ENCODE measurements at regions not wholly inside any gene's neighbourhood (a gene's known extent, or its start where the extent isn't known, plus 50 kb on each side); places are given as distances from the start of the nearest gene placed in this dataset.

DNA sequence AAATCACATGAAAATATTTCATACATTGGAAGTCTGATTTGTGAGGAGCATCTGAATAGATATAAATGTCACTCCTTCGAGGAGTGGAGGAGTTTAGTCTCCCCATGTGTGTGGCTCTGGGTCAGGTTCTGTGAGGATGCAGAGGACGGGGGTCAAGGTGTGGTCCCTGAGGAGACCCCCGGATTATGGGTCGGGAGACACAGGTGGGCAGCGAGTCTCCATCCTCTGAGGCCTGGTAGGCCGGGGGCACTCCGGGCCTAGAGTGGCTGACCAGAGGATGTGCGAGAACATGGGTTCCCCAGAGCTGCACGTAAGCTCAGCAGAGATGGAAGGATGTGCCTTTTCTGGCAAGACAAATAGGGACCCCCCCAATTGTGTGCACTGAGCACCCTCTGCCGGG, 93.4 kb upstream of the TCERG1L start:
- H3K27ac ChIP-seq (ENCODE audit: low read depth, low read length) = no peak overlapping the region
- ATAC-seq = no peak
- CTCF ChIA-PET = no interaction called here
- Mint-ChIP-seq H3K27ac (no peak overlapping the region), H3K9me3 (peaks cover 0 to 3% (median 0%) of the 10 kb centered on the region in 11 donors), H3K4me3 (no peak overlapping the region), H3K27me3 (peaks cover 0 to 17% (median 0%) of the 10 kb centered on the region in 5 donors), H3K4me1 (no peaks in the 10 kb centered on the region), H3K36me3 (no peaks in the 10 kb centered on the region)
- intact Hi-C loops (cut with micrococcal nuclease) = no loop called here
- DNase-seq = no peak
- no peak overlapping the region for H3K4me3 ChIP-seq (ENCODE audit: low read length)
- H3K36me3 ChIP-seq (ENCODE audit: control insufficient read depth in 2 of 3, insufficient read depth in 3 of 3, low read length in 3 of 3) = no peaks in the 10 kb centered on the region
- no peaks in the 10 kb centered on the region for H3K9me3 ChIP-seq (ENCODE audit: control insufficient read depth in 2 of 3, low read length in 3 of 3)
- H3K27me3 ChIP-seq (ENCODE audit: control insufficient read depth in 2 of 2, insufficient read depth in 2 of 2, low read length in 2 of 2) = no peaks in the 10 kb centered on the region
- H3K4me1 ChIP-seq (ENCODE audit: control insufficient read depth in 2 of 2, insufficient read depth in 2 of 2, low read length in 2 of 2) = no peaks in the 10 kb centered on the region
- POLR2A ChIA-PET = no interaction called here

DNA sequence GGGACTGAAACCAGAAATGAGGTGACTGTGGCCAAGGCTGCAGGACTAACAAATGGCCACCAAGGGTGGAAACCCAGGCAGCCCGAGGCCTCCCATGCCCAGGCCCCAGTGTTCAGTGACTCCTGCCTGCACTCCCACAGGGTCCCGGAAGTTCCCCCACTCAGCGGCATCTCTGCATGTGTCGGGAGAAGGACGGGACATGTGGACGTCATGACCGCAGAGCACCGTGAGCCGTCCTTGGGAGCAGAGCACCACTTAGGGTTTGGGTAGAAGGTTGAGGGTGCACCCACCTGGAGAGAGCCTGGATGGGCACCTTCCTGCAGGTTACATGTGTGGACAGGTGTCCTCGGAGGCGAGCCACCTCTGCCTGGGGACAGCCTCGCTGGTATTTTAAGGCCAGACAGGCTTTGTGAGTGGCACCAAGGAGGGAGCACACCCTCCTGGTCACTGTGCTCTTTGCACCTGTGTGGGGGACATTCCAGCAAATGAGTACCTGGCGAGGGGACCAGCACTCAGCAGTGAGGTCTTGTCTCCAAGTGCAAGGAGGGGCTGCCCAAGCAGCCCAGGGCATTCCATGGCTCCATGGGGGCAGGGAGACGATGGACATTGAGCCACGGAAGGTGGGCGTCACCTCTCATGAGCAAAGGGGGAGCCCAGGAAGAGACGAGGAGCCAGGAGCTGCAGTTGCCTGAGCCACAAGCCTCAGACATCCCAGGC, 95.3 kb upstream of the TCERG1L start:
- no peak for ATAC-seq
- H3K4me1 Mint-ChIP-seq = no peaks in the 10 kb centered on the region
- no peaks in the 10 kb centered on the region for H3K36me3 Mint-ChIP-seq
- no peak overlapping the region for H3K4me3 Mint-ChIP-seq
- H3K4me3 ChIP-seq (ENCODE audit: low read length) = no peak overlapping the region
- no peaks in the 10 kb centered on the region for H3K36me3 ChIP-seq (ENCODE audit: control insufficient read depth in 2 of 3, insufficient read depth in 3 of 3, low read length in 3 of 3)
- peaks cover 0 to 18% (median 0%) of the 10 kb centered on the region in 5 donors for H3K27me3 Mint-ChIP-seq
- no peak overlapping the region for H3K27ac Mint-ChIP-seq
- H3K9me3 ChIP-seq (ENCODE audit: control insufficient read depth in 2 of 3, low read length in 3 of 3) = no peaks in the 10 kb centered on the region
- ChIA-PET POLR2A (no interaction called here), CTCF (no interaction called here)
- H3K4me1 ChIP-seq (ENCODE audit: control insufficient read depth in 2 of 2, insufficient read depth in 2 of 2, low read length in 2 of 2) = no peaks in the 10 kb centered on the region
- no peak for DNase-seq
- no peak overlapping the region for H3K27ac ChIP-seq (ENCODE audit: low read depth, low read length)
- no peaks in the 10 kb centered on the region for H3K9me3 Mint-ChIP-seq
- H3K27me3 ChIP-seq (ENCODE audit: control insufficient read depth in 2 of 2, insufficient read depth in 2 of 2, low read length in 2 of 2) = no peaks in the 10 kb centered on the region
- intact Hi-C loops (cut with micrococcal nuclease) = no loop called here

DNA sequence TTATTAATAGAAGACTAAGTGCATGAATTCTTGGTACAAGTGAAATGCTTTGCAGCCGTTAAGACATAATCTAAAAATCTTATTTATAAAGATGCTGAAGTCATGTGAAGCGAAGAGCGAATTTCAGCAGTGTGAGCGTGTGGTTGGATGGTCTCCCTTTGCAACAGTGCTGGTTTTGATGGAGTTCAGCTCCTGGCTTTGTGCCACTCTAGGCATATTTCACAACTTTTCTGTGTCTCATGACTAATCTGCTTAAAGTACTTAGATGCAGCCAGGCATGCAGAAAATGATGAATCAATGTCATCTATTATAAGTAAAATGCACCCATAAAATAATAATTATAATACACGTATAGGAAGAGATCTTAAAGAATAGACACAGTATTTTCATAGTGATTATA, 107.2 kb upstream of the TCERG1L start:
- H3K4me1 Mint-ChIP-seq = no peaks in the 10 kb centered on the region
- ATAC-seq (no peak), DNase-seq (no peak)
- peaks cover 0 to 19% (median 0%) of the 10 kb centered on the region in 5 donors for H3K27me3 Mint-ChIP-seq
- H3K27me3 ChIP-seq (ENCODE audit: control insufficient read depth in 2 of 2, insufficient read depth in 2 of 2, low read length in 2 of 2) = no peaks in the 10 kb centered on the region
- H3K4me3 Mint-ChIP-seq = no peak overlapping the region
- no peaks in the 10 kb centered on the region for H3K36me3 ChIP-seq (ENCODE audit: control insufficient read depth in 2 of 3, insufficient read depth in 3 of 3, low read length in 3 of 3)
- intact Hi-C loops (cut with micrococcal nuclease) = no loop called here
- H3K27ac Mint-ChIP-seq = no peak overlapping the region
- H3K9me3 Mint-ChIP-seq = peaks cover 0 to 7% (median 2%) of the 10 kb centered on the region in 11 donors
- no peaks in the 10 kb centered on the region for H3K36me3 Mint-ChIP-seq
- ChIA-PET CTCF (no interaction called here), POLR2A (no interaction called here)
- no peaks in the 10 kb centered on the region for H3K9me3 ChIP-seq (ENCODE audit: control insufficient read depth in 2 of 3, low read length in 3 of 3)
- no peak overlapping the region for H3K4me3 ChIP-seq (ENCODE audit: low read length)
- H3K4me1 ChIP-seq (ENCODE audit: control insufficient read depth in 2 of 2, insufficient read depth in 2 of 2, low read length in 2 of 2) = no peaks in the 10 kb centered on the region
- H3K27ac ChIP-seq (ENCODE audit: low read depth, low read length) = no peak overlapping the region

DNA sequence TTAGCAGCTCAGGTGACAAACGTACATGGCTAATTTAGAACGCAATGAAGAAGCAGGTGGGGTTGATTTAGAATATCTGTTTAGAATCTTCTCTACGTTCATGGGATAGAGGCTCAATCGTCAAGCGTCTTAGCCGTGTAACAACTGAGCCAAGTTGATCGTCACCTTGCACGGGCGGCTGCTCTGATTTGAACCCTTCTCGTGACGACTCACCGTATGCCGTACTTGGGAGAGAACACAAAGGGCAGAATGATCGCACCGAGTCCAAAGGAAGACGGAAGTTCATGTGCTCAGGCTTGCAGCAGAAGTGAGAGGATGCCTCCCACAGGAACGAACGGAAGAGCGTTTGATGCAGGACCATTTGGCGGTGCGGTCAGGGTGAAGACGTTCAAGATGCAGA, 108.3 kb upstream of the TCERG1L start:
- Histone ChIP-seq H3K4me1 (ENCODE audit: control insufficient read depth in 2 of 2, insufficient read depth in 2 of 2, low read length in 2 of 2) (no peaks in the 10 kb centered on the region), H3K27me3 (ENCODE audit: control insufficient read depth in 2 of 2, insufficient read depth in 2 of 2, low read length in 2 of 2) (no peaks in the 10 kb centered on the region), H3K9me3 (ENCODE audit: control insufficient read depth in 2 of 3, low read length in 3 of 3) (no peaks in the 10 kb centered on the region), H3K36me3 (ENCODE audit: control insufficient read depth in 2 of 3, insufficient read depth in 3 of 3, low read length in 3 of 3) (no peaks in the 10 kb centered on the region), H3K27ac (ENCODE audit: low read depth, low read length) (no peak overlapping the region), H3K4me3 (ENCODE audit: low read length) (no peak overlapping the region)
- no peak overlapping the region for H3K27ac Mint-ChIP-seq
- H3K4me1 Mint-ChIP-seq = peaks cover 0 to 2% (median 0%) of the 10 kb centered on the region in 7 donors
- intact Hi-C loops (cut with micrococcal nuclease) = no loop called here
- CTCF ChIA-PET = no interaction called here
- H3K27me3 Mint-ChIP-seq = peaks cover 0 to 25% (median 0%) of the 10 kb centered on the region in 5 donors
- no peak overlapping the region for H3K4me3 Mint-ChIP-seq
- no peaks in the 10 kb centered on the region for H3K36me3 Mint-ChIP-seq
- no peak for DNase-seq
- no peak for ATAC-seq
- POLR2A ChIA-PET = no interaction called here
- H3K9me3 Mint-ChIP-seq = peaks cover 0 to 7% (median 2%) of the 10 kb centered on the region in 11 donors

DNA sequence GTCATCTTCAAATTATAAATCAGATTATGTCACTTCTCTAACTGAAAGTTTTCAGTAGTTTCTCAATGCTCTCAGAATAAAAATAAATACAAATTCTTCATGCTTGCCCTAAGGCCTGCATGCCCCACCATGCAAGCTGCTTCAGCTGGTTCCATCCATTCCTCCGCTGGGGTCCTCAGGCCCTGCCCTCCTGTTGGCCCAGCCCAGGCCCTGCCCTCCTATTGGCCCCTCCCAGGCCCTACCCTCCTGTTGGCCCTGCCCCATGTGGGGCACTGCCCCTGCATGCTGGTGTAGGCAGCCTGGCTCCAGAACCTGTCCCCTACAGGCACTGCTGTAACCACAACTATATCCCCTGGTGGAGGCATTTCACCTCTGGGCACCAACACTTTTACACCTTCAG, 109.3 kb upstream of the TCERG1L start:
- CTCF ChIA-PET = no interaction called here

DNA sequence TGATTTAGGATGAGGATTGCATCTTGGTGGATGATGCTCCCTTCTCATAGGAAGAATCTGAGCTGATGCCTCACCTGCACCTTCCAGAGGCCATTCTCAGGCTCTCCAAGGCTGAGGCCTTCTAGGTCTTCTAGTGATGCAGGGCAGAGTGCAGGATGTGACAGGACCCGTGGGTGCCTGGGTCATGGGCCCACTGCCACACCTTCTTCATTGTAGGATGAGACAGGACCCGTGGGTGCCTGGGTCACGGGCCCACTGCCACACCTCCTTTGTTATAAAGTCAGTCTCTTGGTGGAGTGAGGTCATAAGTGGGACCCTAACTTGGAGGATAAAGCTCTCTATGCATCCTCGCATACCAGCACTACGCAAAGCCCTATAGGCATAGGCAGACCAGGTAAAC, 109.9 kb upstream of the TCERG1L start:
- intact Hi-C loops (cut with micrococcal nuclease) = no loop called here
- CTCF ChIA-PET = no interaction called here

More for the DNA sequence above, 109.3 kb upstream of the TCERG1L start:
- intact Hi-C loops (cut with micrococcal nuclease) = no loop called here
- Histone ChIP-seq H3K27ac (ENCODE audit: low read depth, low read length) (no peak overlapping the region), H3K36me3 (ENCODE audit: control insufficient read depth in 2 of 3, insufficient read depth in 3 of 3, low read length in 3 of 3) (no peaks in the 10 kb centered on the region), H3K4me1 (ENCODE audit: control insufficient read depth in 2 of 2, insufficient read depth in 2 of 2, low read length in 2 of 2) (no peaks in the 10 kb centered on the region), H3K27me3 (ENCODE audit: control insufficient read depth in 2 of 2, insufficient read depth in 2 of 2, low read length in 2 of 2) (no peaks in the 10 kb centered on the region), H3K4me3 (ENCODE audit: low read length) (no peak overlapping the region), H3K9me3 (ENCODE audit: control insufficient read depth in 2 of 3, low read length in 3 of 3) (no peaks in the 10 kb centered on the region)
- no peak for ATAC-seq
- H3K4me1 Mint-ChIP-seq = peaks cover 0 to 2% (median 0%) of the 10 kb centered on the region in 7 donors
- POLR2A ChIA-PET = no interaction called here
- H3K27ac Mint-ChIP-seq = no peak overlapping the region
- peaks cover 0 to 7% (median 2%) of the 10 kb centered on the region in 11 donors for H3K9me3 Mint-ChIP-seq
- no peak overlapping the region for H3K4me3 Mint-ChIP-seq
- H3K36me3 Mint-ChIP-seq = no peaks in the 10 kb centered on the region
- DNase-seq = no peak
- peaks cover 0 to 24% (median 3%) of the 10 kb centered on the region in 5 donors for H3K27me3 Mint-ChIP-seq

DNA sequence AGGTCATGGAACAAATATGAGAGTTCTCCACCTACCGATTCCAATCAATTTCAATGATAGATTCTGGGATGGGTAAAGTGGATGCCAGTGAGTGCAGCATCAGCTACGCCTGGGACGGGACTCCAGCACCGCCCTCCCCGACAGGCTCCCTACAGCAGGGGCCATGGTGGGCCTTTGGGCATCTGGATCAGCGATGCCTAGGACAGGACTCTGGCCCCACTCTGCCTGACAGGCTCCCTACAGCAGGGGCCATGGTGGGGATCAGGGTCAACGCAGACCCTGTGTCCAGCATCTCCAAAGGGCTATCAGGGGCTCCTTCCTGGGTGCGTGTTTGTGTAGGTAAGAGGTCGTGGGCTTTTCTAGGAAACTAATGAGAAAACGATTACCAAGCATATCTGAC, 111.2 kb upstream of the TCERG1L start:
- peaks cover 0 to 5% (median 2%) of the 10 kb centered on the region in 11 donors for H3K9me3 Mint-ChIP-seq
- POLR2A ChIA-PET = no interaction called here
- no peak overlapping the region for H3K4me3 ChIP-seq (ENCODE audit: low read length)
- H3K27me3 Mint-ChIP-seq = peaks cover 0 to 18% (median 3%) of the 10 kb centered on the region in 5 donors
- intact Hi-C loops (cut with micrococcal nuclease) = no loop called here
- no peaks in the 10 kb centered on the region for H3K36me3 ChIP-seq (ENCODE audit: control insufficient read depth in 2 of 3, insufficient read depth in 3 of 3, low read length in 3 of 3)
- DNase-seq (no peak), ATAC-seq (no peak)
- CTCF ChIA-PET = no interaction called here
- no peak overlapping the region for H3K27ac ChIP-seq (ENCODE audit: low read depth, low read length)
- H3K27ac Mint-ChIP-seq = no peak overlapping the region
- H3K4me1 Mint-ChIP-seq = peaks cover 0 to 2% (median 0%) of the 10 kb centered on the region in 7 donors
- no peaks in the 10 kb centered on the region for H3K4me1 ChIP-seq (ENCODE audit: control insufficient read depth in 2 of 2, insufficient read depth in 2 of 2, low read length in 2 of 2)
- no peaks in the 10 kb centered on the region for H3K9me3 ChIP-seq (ENCODE audit: control insufficient read depth in 2 of 3, low read length in 3 of 3)
- no peaks in the 10 kb centered on the region for H3K27me3 ChIP-seq (ENCODE audit: control insufficient read depth in 2 of 2, insufficient read depth in 2 of 2, low read length in 2 of 2)
- H3K36me3 Mint-ChIP-seq = no peaks in the 10 kb centered on the region
- H3K4me3 Mint-ChIP-seq = no peak overlapping the region

More for the DNA sequence above, 109.9 kb upstream of the TCERG1L start:
- no peaks in the 10 kb centered on the region for H3K27me3 ChIP-seq (ENCODE audit: control insufficient read depth in 2 of 2, insufficient read depth in 2 of 2, low read length in 2 of 2)
- ATAC-seq (no peak), DNase-seq (no peak)
- H3K4me1 Mint-ChIP-seq = peaks cover 0 to 2% (median 0%) of the 10 kb centered on the region in 7 donors
- H3K9me3 ChIP-seq (ENCODE audit: control insufficient read depth in 2 of 3, low read length in 3 of 3) = no peaks in the 10 kb centered on the region
- POLR2A ChIA-PET = no interaction called here
- no peak overlapping the region for H3K4me3 Mint-ChIP-seq
- peaks cover 0 to 5% (median 2%) of the 10 kb centered on the region in 11 donors for H3K9me3 Mint-ChIP-seq
- H3K4me3 ChIP-seq (ENCODE audit: low read length) = no peak overlapping the region
- peaks cover 0 to 19% (median 3%) of the 10 kb centered on the region in 5 donors for H3K27me3 Mint-ChIP-seq
- no peaks in the 10 kb centered on the region for H3K4me1 ChIP-seq (ENCODE audit: control insufficient read depth in 2 of 2, insufficient read depth in 2 of 2, low read length in 2 of 2)
- H3K27ac Mint-ChIP-seq = no peak overlapping the region
- no peaks in the 10 kb centered on the region for H3K36me3 Mint-ChIP-seq
- H3K27ac ChIP-seq (ENCODE audit: low read depth, low read length) = no peak overlapping the region
- H3K36me3 ChIP-seq (ENCODE audit: control insufficient read depth in 2 of 3, insufficient read depth in 3 of 3, low read length in 3 of 3) = no peaks in the 10 kb centered on the region
